Endodermal cell (in vitro differentiated cells): ENCODE measurements at regions not wholly inside any gene's neighbourhood (a gene's known extent, or its start where the extent isn't known, plus 50 kb on each side); places are given as distances from the start of the nearest gene placed in this dataset.

Experiments
- DNase-seq: peaks from one replicate; pipeline ENCODE4 v3.0.0-alpha.2; 2017
- H3K27ac ChIP-seq: 2 replicates; pipeline ENCODE4 v1.5.1; 2013; ENCODE audit warnings: mild to moderate bottlenecking, low read depth, low read length, moderate library complexity
- H3K27me3 ChIP-seq: 2 replicates; pipeline ENCODE4 v1.6.1; 2013; ENCODE audit warnings: mild to moderate bottlenecking, low read length, moderate library complexity; ENCODE audit not compliant: insufficient read depth, control insufficient read depth, poor library complexity, severe bottlenecking
- H3K36me3 ChIP-seq: 2 replicates; pipeline ENCODE4 v1.7.0; 2013; ENCODE audit warnings: mild to moderate bottlenecking, low read length, moderate library complexity; ENCODE audit not compliant: control insufficient read depth, insufficient read depth
- H3K4me1 ChIP-seq: one replicate; pipeline ENCODE4 v1.7.0; 2013; ENCODE audit warnings: low read length; ENCODE audit not compliant: control insufficient read depth, insufficient read depth
- H3K4me3 ChIP-seq: 2 replicates; pipeline ENCODE4 v1.5.1; 2013; ENCODE audit warnings: mild to moderate bottlenecking, low read length, moderate library complexity
- H3K9ac ChIP-seq: 2 replicates; pipeline ENCODE4 v1.6.1; 2013; ENCODE audit warnings: mild to moderate bottlenecking, low read length, moderate library complexity; ENCODE audit not compliant: poor library complexity, severe bottlenecking; ENCODE audit errors: extremely low read depth
- H3K9me3 ChIP-seq: 2 replicates; pipeline ENCODE4 v1.6.1; 2013; ENCODE audit warnings: mild to moderate bottlenecking, low read length, moderate library complexity; ENCODE audit not compliant: control insufficient read depth
- H3K27ac Mint-ChIP-seq: 2 replicates; pipeline ENCODE4 v1.8.0; 2020; ENCODE audit warnings: mixed read lengths
- H3K27me3 Mint-ChIP-seq: 2 replicates; pipeline ENCODE4 v1.8.0; 2021; ENCODE audit warnings: mild to moderate bottlenecking, mixed read lengths; ENCODE audit not compliant: insufficient read depth
- H3K36me3 Mint-ChIP-seq: 2 replicates; pipeline ENCODE4 v1.8.0; 2020; ENCODE audit warnings: low read depth, mixed read lengths
- H3K4me1 Mint-ChIP-seq: 2 replicates; pipeline ENCODE4 v1.8.0; 2020; ENCODE audit warnings: mixed read lengths
- H3K4me3 Mint-ChIP-seq: 2 replicates; pipeline ENCODE4 v1.8.0; 2020; ENCODE audit warnings: mild to moderate bottlenecking, moderate library complexity, mixed read lengths
- H3K9me3 Mint-ChIP-seq: 2 replicates; pipeline ENCODE4 v1.8.0; 2020; ENCODE audit warnings: mild to moderate bottlenecking, mixed read lengths
- WGBS, 2 experiments: methylation state at CpG; one replicate each; pipeline versions ENCODE4 v1.1.5 to v1.1.7; 2013; ENCODE audit warnings: missing lambda C conversion rate in 2 of 2, mixed read lengths in 1 of 2; ENCODE audit not compliant: insufficient coverage in 1 of 2, insufficient read length in 1 of 2; 5-methylcytosine and 5-hydroxymethylcytosine counted together
- TF ChIP-seq, protein P1 (sequence below): fragments of 200-600 bp; sonication (generic); conservative IDR thresholded peaks from 2 replicates; pipeline ENCODE4 v1.5.0; 2021; ENCODE audit warnings: antibody characterized with exemption, mild to moderate bottlenecking

GRCh38 chr10:3480281-3480989 lies 304.6 kb downstream of the KLF6 start:
- H3K36me3 Mint-ChIP-seq: no peaks in the 10 kb centered on the region
- no peaks in the 10 kb centered on the region for H3K27me3 ChIP-seq
- 91 to 94% methylated on average over 5 to 8 of the region's 8 CpGs for WGBS, 2 experiments
- H3K4me1 ChIP-seq: no peaks in the 10 kb centered on the region
- no peak overlapping the region for H3K4me3 ChIP-seq
- H3K4me1 Mint-ChIP-seq: peaks cover 6% of the 10 kb centered on the region
- no peaks in the 10 kb centered on the region for H3K27me3 Mint-ChIP-seq
- no peak overlapping the region for H3K4me3 Mint-ChIP-seq
- TF ChIP-seq, protein P1, sequence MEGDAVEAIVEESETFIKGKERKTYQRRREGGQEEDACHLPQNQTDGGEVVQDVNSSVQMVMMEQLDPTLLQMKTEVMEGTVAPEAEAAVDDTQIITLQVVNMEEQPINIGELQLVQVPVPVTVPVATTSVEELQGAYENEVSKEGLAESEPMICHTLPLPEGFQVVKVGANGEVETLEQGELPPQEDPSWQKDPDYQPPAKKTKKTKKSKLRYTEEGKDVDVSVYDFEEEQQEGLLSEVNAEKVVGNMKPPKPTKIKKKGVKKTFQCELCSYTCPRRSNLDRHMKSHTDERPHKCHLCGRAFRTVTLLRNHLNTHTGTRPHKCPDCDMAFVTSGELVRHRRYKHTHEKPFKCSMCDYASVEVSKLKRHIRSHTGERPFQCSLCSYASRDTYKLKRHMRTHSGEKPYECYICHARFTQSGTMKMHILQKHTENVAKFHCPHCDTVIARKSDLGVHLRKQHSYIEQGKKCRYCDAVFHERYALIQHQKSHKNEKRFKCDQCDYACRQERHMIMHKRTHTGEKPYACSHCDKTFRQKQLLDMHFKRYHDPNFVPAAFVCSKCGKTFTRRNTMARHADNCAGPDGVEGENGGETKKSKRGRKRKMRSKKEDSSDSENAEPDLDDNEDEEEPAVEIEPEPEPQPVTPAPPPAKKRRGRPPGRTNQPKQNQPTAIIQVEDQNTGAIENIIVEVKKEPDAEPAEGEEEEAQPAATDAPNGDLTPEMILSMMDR: no peak
- H3K27ac Mint-ChIP-seq: no peak overlapping the region
- H3K9ac ChIP-seq: no peak overlapping the region
- no peaks in the 10 kb centered on the region for H3K36me3 ChIP-seq
- H3K9me3 Mint-ChIP-seq: no peaks in the 10 kb centered on the region
- no peak for DNase-seq
- H3K27ac ChIP-seq: no peak overlapping the region
- no peaks in the 10 kb centered on the region for H3K9me3 ChIP-seq

DNA sequence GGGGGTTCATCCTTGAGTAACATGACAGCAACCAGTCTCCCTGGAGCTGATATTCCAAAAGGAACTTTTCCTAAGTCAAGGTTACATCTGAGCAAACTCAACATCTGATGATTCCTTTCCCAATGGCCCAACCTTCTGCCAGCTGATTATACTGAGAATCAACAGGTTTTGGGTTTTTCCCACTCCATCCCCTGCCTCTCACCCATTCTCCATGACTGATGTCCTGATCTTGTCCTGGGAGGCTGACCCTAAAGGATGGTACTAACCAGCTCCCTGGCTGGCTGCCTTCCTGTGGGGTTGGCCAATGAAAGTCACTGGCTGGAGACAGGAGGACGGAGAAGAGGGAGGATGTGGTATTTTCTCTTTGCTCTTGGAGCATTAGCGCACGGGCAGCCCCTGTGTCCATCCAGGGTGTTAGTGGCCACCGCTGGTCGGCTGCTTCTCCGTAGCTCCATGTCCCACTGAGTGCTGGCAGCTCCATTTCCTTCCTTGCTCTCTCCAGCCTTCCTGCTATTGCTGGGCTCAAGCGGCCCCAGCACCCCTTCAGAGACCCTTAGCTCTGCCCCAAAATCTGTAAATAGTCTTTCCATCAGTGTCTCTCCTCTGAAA lies 306.2 kb upstream of the PITRM1 start:
- TF ChIP-seq, protein P1: no peak
- H3K9ac ChIP-seq: no peak overlapping the region
- H3K4me3 Mint-ChIP-seq: no peak overlapping the region
- no peaks in the 10 kb centered on the region for H3K27me3 ChIP-seq
- 90 to 100% methylated on average over 2 to 7 of the region's 7 CpGs for WGBS, 2 experiments
- H3K27me3 Mint-ChIP-seq: no peaks in the 10 kb centered on the region
- no peaks in the 10 kb centered on the region for H3K9me3 Mint-ChIP-seq
- no peak overlapping the region for H3K27ac ChIP-seq
- no peak for DNase-seq
- peaks cover 6% of the 10 kb centered on the region for H3K4me1 Mint-ChIP-seq
- H3K4me3 ChIP-seq: no peak overlapping the region
- H3K4me1 ChIP-seq: no peaks in the 10 kb centered on the region
- H3K36me3 Mint-ChIP-seq: no peaks in the 10 kb centered on the region
- no peak overlapping the region for H3K27ac Mint-ChIP-seq
- no peaks in the 10 kb centered on the region for H3K36me3 ChIP-seq
- H3K9me3 ChIP-seq: no peaks in the 10 kb centered on the region

DNA sequence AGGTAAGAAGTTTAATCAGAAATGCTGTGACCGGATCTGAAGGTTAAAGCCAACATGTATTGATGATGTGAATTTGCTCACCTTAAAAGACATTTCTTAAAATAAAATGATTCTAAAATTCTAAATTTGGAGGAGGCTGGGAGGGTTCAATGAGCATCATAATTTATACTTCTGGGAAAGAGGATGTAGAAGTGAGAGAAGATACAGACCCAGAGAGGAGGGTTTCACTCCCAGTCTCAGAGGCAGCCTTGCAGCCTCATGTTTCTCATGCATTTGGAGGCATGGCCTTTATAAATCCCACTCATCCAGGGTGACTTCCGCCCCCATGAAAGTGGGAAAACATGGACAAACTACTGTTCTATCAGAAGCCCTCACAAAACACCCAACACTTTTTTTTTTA lies 305.6 kb upstream of the PITRM1 start:
- Mint-ChIP-seq H3K4me3 (no peak overlapping the region), H3K9me3 (no peaks in the 10 kb centered on the region), H3K4me1 (peaks cover 6% of the 10 kb centered on the region), H3K36me3 (no peaks in the 10 kb centered on the region), H3K27me3 (no peaks in the 10 kb centered on the region), H3K27ac (no peak overlapping the region)
- WGBS, 2 experiments: 91% methylated on average over 2 of the region's 2 CpGs; no CpG with 5 or more reads in 1 of the 2 experiments
- no peaks in the 10 kb centered on the region for H3K27me3 ChIP-seq
- H3K4me1 ChIP-seq: no peaks in the 10 kb centered on the region
- TF ChIP-seq, protein P1: no peak
- no peak overlapping the region for H3K4me3 ChIP-seq
- H3K27ac ChIP-seq: no peak overlapping the region
- no peak overlapping the region for H3K9ac ChIP-seq
- H3K9me3 ChIP-seq: no peaks in the 10 kb centered on the region
- no peaks in the 10 kb centered on the region for H3K36me3 ChIP-seq
- no peak for DNase-seq
